NCI-H1048 (cell line): ENCODE measurements at regions not wholly inside any gene's neighbourhood (a gene's known extent, or its start where the extent isn't known, plus 50 kb on each side); places are given as distances from the start of the nearest gene placed in this dataset.

Experiments used
- DNase-seq: peaks from one replicate; lab custom pipeline; 2025; lab: John Stamatoyannopoulos, UW

GRCh38 chr3:34239875-34240274 lies 441.4 kb downstream of the PDCD6IP start:
- no peak for DNase-seq

GRCh38 chr3:34247401-34247800 lies 449.0 kb downstream of the PDCD6IP start:
- DNase-seq, result no peak

GRCh38 chr3:34248352-34248751 lies 449.9 kb downstream of the PDCD6IP start:
- no peak for DNase-seq

GRCh38 chr3:34254285-34254684 lies 455.9 kb downstream of the PDCD6IP start:
- no peak for DNase-seq

- no peak for DNase-seq
Observed at GRCh38 chr3:34256021-34256420, 457.6 kb downstream of the PDCD6IP start.

GRCh38 chr3:34256791-34257190 lies 458.4 kb downstream of the PDCD6IP start:
- no peak for DNase-seq

GRCh38 chr3:34258271-34258998 lies 460.0 kb downstream of the PDCD6IP start:
- no peak for DNase-seq

GRCh38 chr3:34260271-34261000 lies 462.0 kb downstream of the PDCD6IP start:
- peak; percentile 13 for DNase-seq

- DNase-seq, result no peak
Observed at GRCh38 chr3:34261001-34261385, 462.6 kb downstream of the PDCD6IP start.

- no peak for DNase-seq
Observed at GRCh38 chr3:34263101-34263621, 464.7 kb downstream of the PDCD6IP start.

- DNase-seq, result no peak
Observed at GRCh38 chr3:34264337-34265041, 466.1 kb downstream of the PDCD6IP start.

GRCh38 chr3:34267088-34267487 lies 468.7 kb downstream of the PDCD6IP start:
- no peak for DNase-seq

GRCh38 chr3:34268032-34268709 lies 469.7 kb downstream of the PDCD6IP start:
- DNase-seq, result no peak

- DNase-seq, result no peak
Observed at GRCh38 chr3:34275811-34276210, 477.4 kb downstream of the PDCD6IP start.

GRCh38 chr3:34276342-34276741 lies 477.9 kb downstream of the PDCD6IP start:
- no peak for DNase-seq

GRCh38 chr3:34277110-34277509 lies 478.7 kb downstream of the PDCD6IP start:
- no peak for DNase-seq

- no peak for DNase-seq
Observed at GRCh38 chr3:34279901-34280300, 481.5 kb downstream of the PDCD6IP start.

- DNase-seq, result no peak
Observed at GRCh38 chr3:34283751-34284150, 485.3 kb downstream of the PDCD6IP start.

- no peak for DNase-seq
Observed at GRCh38 chr3:34284959-34285826, 486.8 kb downstream of the PDCD6IP start.

GRCh38 chr3:34285827-34286188 lies 487.4 kb downstream of the PDCD6IP start:
- no peak for DNase-seq

- no peak for DNase-seq
Observed at GRCh38 chr3:34292605-34293300, 494.3 kb downstream of the PDCD6IP start.
